Kidney epithelial cell (primary cell): ENCODE measurements at regions not wholly inside any gene's neighbourhood (a gene's known extent, or its start where the extent isn't known, plus 50 kb on each side); places are given as distances from the start of the nearest gene placed in this dataset.

ENCODE experiments used
- DNase-seq: peaks from one replicate; pipeline ENCODE4 v3.0.0-alpha.2; 2010; ENCODE audit warnings: low read depth
- H3K27me3 ChIP-seq: 2 replicates; pipeline ENCODE4 v1.6.0; 2011; ENCODE audit warnings: low read length; ENCODE audit not compliant: control insufficient read depth, insufficient read depth
- H3K36me3 ChIP-seq: 2 replicates; pipeline ENCODE4 v1.5.1; 2011; ENCODE audit warnings: low read length; ENCODE audit not compliant: control insufficient read depth, insufficient read depth
- H3K4me3 ChIP-seq: 2 replicates; pipeline ENCODE4 v1.5.1; 2011; ENCODE audit warnings: low read depth, mild to moderate bottlenecking, control low read depth, low read length
- CTCF ChIP-seq: IDR thresholded peaks from 2 replicates; pipeline ENCODE4 v1.5.1; 2011; ENCODE audit warnings: mild to moderate bottlenecking, moderate library complexity, low read length, control low read depth, inconsistent platforms; ENCODE audit not compliant: insufficient read depth, poor library complexity, severe bottlenecking

- no peak overlapping the region for H3K4me3 ChIP-seq
- no peak for DNase-seq
- TF ChIP-seq CTCF: no peak
Measured at GRCh38 chr16:73210084-73210483, 162.2 kb upstream of the ZFHX3 start.

GRCh38 chr16:73209190-73209589 is 161.3 kb upstream of the ZFHX3 start:
- H3K36me3 ChIP-seq: no peaks in the 10 kb centered on the region
- H3K27me3 ChIP-seq: no peaks in the 10 kb centered on the region
- no peak for DNase-seq
- H3K4me3 ChIP-seq: no peak overlapping the region
- no peak for TF ChIP-seq CTCF

More at GRCh38 chr16:73210084-73210483, 162.2 kb upstream of the ZFHX3 start:
- Histone ChIP-seq H3K36me3 (no peaks in the 10 kb centered on the region), H3K27me3 (no peaks in the 10 kb centered on the region)

DNA sequence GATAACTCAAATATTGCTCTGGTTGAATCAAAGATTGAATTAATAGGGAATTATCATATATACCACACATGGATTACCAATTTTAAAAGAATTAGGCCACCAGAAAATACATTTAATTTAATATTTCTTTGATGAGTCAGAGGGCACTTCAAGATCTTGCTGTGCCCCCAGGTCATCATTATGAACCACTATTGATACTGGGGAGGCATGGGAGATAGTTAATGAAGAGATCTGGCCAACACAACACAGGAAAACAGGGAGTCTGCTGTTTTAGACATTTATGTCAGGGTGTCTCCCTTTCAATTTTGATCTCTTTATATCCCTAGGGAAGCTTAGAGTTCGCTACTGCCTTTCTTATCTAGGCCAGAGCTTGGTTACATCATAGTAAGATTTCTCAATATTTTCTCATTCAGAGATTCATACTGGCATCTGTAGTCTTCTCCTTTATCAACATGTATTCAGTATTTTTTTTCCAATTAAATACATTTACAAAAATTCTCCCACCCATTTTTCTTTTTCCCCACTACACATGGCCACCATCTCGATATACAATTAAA is 158.3 kb upstream of the ZFHX3 start:
- Histone ChIP-seq H3K36me3 (no peaks in the 10 kb centered on the region), H3K4me3 (no peak overlapping the region), H3K27me3 (no peaks in the 10 kb centered on the region)
- TF ChIP-seq CTCF: no peak
- no peak for DNase-seq

- TF ChIP-seq CTCF: no peak
- no peak overlapping the region for H3K4me3 ChIP-seq
- no peak for DNase-seq
- H3K36me3 ChIP-seq: no peaks in the 10 kb centered on the region
- H3K27me3 ChIP-seq: no peaks in the 10 kb centered on the region
Measured at GRCh38 chr16:73205153-73205886, 157.4 kb upstream of the ZFHX3 start.

- no peaks in the 10 kb centered on the region for H3K27me3 ChIP-seq
- no peaks in the 10 kb centered on the region for H3K36me3 ChIP-seq
- H3K4me3 ChIP-seq: no peak overlapping the region
- DNase-seq: no peak
- no peak for TF ChIP-seq CTCF
Measured at GRCh38 chr16:73204359-73205152, 156.6 kb upstream of the ZFHX3 start.
